Stimulated activated CD4-positive, alpha-beta T cell treated with anti-CD3 and anti-CD28 coated beads, TNF-alpha, amount 100 ng/mL, for 4 hours (primary cell): ENCODE measurements at regions not wholly inside any gene's neighbourhood (a gene's known extent, or its start where the extent isn't known, plus 50 kb on each side); places are given as distances from the start of the nearest gene placed in this dataset.

Experiments
- DNase-seq, 3 experiments: peaks; one replicate each; pipeline ENCODE4 v3.0.0-alpha.2; 2020; ENCODE audit warnings: low read depth in 3 of 3

DNA sequence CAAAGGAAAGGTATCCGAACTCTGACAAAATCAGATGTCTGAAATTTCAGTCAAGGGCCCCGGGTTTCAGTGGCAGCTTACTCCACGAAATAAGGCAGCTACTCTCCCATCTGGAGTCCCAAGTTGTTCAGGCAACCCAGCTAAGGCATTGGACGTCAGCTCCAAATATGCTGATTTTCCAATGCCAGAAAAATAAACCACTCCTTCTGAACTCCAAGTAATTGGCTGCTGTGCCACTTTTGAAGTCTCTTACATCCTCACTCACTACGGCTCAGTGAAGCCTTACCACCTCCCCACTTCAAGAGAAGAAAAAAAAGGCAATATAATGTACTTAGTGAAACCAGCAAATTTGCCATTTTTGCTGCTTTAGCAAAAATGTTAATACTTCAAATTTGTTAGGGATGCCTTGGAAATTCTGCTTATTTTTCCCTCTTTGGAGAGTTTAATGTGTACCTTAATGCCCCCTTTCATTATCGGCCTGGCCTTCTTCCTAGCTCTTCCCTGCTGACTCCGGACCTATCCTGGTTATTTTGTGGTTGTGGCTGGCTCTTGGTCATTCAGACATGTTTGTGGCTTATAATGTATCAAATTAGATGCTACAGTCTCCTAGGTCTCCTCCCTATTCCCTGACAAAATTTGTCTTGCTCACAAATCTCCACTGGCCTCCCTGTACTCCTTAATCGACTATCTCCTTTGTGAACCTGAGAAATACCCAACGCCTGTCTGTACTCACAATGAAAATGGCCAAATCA, 589.2 kb upstream of the ZEB2 start:
- no peak for DNase-seq

DNA sequence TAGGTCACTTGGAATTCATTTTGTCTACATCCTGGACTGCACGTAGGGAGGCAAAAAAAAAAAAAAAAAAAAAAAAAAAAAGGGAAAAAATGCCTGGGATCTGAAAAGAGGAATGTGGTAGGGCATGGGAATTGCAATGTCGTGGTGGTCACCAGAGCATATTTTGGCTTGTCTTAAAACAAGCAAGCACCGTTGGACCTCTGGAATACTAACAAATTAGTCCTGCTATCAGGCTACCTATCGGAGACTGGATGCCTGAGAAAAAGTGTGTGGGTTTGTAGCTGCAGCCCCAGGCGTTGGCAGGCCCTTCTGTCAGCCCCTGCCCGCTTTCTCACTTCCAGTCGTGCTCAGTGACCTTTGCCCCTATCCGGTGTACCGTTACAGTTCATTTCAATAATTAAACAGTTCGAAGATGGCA, 588.5 kb upstream of the ZEB2 start:
- no peak for DNase-seq

DNA sequence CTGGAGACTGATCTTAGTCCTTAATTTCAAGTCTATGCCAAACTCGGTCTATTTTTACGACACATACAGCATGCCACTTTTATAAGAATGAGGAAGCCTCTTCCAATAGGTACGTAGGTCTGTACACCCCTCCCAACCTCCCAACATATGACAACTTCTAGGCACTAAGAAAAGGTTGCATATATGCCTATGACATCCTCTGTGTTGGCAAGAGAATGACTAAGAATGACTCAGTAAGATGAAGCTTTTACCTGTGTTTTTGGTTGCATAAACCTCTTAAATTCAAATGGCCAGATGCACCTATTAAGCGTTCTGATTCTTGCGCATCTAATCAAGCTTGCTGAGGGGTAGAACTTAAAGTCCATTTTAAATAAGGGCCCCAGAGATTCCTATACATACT, 586.4 kb upstream of the ZEB2 start:
- DNase-seq, result no peak

DNA sequence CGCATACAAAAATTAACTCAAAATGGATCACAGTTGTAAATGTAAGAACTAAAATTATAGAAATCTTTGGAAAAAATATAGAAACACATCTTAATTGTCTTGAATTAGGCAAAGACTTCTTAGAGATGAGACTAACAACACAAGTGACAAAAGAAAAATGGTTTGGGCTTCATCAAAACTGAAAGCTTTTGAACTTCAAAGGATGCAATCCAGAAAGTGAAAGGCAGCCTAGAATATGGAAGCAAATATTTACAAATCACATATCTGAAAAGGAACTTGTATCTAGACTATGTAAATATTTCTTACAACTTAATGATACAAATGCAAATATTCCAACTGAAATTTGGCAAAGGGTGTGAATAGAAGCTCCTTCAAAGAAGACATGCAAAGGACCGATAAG, 582.8 kb upstream of the ZEB2 start:
- no peak for DNase-seq

DNA sequence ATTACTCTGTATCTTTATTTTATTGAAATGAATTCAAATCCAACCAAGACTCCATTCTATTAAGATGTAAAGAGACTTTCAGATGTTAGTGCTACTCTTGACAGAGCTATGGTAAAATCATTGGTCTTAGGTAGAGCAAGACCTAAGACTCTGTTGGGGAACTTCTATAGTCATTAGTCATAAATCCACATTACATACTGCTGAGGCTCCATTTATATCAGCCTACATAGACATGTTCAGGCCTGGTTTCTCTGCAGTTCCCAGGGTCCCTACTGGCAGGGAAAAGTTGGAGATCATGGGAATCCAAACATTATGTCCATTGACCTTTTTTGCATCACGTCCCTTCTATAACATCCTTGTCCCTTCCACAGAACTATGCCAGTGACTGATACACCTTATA, 580.4 kb upstream of the ZEB2 start:
- DNase-seq, result no peak

DNA sequence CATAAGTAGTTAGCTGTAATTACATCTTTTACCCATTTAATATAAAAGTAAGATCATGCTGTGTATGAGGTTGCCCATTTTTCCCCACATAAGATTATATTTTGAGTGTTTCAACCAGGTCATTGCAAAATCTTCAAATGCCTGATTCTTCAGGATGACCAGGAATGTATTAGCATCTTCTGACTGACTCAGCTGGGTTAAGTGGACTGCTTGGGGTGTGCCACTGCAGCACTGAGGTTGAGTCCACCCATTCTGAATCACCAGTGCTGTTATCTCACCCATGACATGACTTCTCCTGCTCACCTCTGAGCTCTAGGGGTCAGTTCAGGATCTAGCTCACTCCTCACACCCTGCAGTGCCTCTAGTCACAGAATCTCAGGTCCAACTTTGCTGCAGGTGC, 576.7 kb upstream of the ZEB2 start:
- DNase-seq, result no peak

DNA sequence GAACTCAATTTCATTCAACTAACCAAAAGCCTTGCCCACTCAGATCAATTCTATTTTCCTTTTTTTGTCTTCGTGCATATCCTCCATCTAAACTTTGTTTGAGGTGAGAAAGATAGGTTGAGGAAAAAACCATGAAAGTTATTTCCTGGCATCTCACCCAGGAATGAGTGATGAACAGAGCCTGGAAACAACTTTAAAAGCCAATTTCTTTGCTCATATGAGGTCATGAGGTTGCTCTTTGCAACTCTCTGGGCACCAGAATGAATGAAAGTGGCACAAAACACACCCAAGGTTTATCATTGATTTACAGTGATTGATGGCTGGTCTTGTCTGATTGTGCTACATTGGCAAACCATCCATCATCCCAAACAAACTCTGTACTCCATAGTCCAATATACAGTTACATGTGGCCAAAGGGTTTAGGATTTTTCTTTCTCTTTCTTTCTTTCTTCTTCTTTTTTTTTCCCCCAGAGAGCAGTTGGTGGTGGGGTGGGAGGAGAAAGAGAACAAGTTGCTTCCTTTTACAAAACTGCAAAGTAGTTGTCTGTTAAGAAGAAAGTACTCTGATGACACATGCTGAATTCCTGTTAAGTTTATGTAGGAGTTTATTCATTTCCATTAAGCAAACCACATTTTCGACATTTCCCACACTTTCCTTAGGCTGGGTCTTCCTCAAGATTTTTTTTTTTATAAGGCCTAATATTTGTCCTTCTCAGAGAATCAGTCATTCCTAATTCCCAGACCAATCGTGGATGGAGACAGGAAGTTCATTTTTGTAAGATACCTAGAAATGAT, 575.9 kb upstream of the ZEB2 start:
- no peak for DNase-seq

DNA sequence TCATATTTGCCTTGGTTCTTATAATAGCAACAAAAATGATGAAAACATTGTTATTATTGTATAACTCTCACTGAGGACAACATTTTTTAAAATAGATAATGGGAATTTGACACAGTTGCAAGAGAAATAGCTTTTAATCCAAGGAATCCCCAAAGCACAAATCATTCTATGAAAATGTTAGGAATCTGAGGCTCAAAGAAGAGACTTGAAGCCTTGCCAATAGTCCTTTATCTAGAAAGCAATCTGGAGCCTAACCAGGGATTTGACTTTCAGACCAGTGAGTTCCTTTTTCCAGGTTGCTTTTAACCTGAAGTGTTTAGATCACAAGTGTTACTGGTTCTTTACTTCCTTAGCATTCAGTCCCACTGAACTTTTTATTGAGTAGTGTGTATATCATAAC, 574.5 kb upstream of the ZEB2 start:
- no peak for DNase-seq

DNA sequence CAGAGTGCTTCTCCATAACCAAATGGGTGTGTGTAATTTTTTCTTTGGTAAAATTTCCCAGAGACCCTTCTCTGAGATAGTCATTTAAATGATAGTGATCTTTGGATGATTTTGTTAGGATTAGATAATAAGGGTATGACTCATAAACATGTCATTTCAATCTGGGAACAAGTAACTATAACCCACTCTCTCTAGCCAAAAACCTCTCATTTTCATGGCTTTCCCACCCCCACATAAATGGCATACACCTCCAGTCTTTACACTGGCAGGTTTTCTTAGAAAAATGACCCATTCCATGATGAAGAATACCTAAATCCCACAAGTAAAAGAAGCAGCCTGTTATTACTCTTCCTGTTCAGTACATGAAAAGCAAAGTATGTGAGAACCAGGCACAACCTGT, 572.0 kb upstream of the ZEB2 start:
- no peak for DNase-seq

DNA sequence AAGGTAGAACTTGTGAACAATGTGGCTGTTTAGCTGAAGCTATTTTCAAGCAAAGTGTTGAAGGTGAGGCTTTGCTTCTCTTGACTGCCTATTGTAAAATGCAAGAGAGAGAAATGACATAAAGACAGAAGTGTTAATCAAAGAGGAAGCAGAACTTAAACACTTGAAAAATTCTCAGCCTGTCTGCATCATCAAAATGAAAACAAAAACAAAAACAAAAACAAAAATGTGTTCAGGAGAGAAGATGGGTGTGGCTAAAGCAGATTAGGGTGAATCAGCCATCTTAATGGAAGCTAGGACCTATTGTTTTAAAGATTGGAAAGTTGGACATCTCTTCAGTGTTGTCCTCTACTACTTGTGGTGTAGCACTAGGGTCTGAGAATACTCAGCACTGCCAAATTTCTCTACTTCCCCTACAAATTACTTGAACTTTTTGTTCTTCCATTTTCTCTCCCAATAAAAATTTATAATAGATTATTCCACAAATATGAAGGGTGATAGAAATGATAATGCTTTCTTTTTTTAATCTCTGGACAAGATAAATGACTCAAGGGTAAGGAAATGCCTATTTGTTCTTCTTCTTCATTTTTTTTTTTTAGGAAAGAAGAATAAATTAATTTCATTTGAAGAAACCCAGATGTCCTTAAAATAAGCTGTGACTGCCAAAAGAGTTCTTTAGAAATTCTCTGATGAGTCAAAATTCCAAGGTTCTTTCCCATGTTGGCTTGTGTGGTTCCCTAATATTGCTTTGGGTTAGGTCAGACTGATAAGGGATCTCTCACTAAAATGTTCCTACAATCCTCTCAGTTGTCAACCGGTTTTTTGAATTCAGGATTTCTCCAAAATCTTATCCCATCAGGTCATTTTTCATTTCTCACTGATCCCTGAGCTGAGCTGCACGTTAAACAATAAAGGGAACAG, 571.2 kb upstream of the ZEB2 start:
- DNase-seq, result no peak

DNA sequence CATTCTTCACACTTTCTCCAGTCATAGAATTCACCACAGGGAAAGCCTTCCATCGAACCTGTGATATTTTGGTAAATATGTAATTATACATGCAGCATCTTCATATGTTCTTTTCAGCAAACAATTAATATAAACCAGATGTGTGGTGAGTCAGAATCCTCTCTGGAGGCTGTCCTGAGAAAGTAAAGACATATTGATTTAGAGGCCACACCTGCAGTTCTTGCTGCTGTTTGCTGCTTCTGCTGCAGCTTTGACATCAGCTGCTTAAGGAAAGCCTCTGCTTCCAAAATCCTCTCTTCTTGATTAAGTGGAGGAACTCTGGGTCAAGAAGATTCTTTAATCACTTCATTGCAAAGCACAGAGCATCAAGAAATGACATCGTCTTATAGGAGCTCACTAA, 568.8 kb upstream of the ZEB2 start:
- DNase-seq, result no peak

DNA sequence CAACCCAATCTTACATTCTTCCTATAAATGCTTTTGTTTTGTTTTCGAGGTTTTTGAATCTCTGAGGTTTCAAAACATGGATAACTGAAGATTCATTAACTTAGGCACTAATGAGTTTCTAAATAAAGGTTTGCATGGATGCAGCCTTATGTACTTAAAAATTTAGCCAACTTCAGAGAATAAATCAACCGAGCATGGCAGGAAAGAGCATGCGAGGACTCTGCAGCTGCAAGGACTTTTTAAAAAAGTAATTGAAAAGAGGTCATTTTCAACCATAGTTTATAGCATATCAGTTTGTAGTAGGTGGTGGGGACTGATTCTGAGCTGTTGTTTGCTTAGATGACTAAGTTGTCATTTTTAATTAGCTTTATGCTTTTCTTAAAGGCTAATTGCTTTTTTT, 567.0 kb upstream of the ZEB2 start:
- no peak for DNase-seq

DNA sequence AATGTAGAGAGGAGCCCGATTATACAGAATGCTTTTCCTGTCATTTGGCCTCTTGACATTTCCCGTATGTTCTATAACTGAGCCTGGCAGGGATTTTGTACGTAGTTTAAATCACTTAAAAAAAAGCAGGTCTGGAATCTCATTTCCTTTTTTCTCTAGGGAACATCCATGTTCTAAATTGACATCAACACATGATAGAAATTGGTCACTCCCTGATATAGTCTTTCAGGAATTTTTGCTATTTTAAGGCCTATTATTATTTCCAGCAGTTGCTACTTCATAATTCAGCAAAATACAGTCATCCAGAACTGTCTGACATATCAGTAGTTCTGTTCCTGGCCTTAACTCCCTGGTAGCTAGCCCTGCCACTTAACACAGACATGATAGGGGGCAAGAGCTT, 565.7 kb upstream of the ZEB2 start:
- DNase-seq, result no peak

DNA sequence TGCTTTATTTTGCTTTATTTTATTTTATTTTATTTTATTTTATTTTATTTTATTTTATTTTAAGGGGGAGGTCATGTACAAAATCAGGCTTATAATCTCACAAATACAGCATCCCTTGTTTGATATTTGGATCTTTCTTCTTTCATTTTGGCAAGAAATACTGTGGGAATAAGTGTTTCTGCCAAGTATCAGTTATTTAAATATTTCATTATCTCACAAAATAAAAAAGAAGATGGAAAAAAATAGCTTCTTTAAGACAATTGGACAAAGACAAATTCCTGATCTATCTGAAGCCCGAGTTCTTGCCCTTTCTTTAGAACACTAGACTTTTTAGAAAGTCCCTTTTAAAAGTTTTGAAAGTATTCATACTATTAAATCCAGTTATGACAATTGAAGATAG, 560.5 kb upstream of the ZEB2 start:
- no peak for DNase-seq

DNA sequence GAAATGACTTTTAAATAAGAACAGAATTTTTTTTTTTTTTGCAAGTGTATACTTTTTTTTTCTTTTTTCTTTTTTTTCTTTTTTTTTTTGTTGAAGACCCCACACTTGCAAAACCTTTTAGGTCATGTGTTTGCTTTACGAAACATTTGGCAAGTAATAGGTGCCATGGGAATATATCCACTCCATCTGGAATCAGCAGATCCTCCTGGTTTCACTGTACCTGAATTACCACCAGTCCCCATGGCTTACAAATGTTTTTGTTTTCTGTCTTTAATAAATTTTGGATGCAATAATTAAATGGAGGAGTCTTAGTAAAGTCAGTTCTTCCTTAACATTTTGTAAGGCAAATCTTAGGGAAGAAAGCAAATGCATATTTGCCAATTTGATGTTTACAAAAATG, 559.7 kb upstream of the ZEB2 start:
- no peak for DNase-seq

DNA sequence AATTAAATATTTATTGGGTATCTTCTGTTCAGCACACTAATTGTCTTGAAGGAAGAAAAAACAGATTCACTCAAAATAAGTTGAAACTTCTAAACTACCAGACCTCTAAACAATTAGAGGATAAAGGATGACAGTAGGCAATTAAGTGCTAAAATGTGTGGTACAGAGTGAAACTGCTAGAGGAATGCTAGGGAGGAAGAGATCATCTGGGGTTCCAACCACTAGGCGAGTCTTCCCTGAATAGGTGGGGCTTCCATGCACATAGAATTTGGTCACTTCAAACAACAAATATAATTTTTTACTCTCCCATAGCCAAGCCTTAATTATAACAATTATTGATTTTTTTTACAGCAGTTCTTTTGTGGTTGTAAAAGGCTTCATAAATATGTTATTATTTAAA, 559.0 kb upstream of the ZEB2 start:
- DNase-seq, result no peak

DNA sequence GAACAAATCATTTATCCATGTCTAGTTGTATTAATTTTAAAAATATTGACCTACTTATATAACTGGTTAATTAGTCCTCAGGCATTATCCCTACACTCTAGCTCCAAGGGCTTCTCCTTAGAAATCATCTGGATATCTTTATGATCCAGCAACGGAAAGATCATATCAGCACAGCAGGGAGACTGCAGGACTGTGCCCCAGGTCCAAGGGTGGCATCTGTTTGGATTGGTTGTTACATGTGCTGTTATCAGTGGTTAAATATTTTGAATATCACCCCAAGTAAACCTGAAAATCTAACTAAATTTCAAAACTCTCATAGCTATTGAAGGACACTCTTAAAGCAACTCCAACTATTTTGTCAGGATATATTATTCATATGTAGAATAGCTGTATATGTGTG, 556.2 kb upstream of the ZEB2 start:
- no peak for DNase-seq

DNA sequence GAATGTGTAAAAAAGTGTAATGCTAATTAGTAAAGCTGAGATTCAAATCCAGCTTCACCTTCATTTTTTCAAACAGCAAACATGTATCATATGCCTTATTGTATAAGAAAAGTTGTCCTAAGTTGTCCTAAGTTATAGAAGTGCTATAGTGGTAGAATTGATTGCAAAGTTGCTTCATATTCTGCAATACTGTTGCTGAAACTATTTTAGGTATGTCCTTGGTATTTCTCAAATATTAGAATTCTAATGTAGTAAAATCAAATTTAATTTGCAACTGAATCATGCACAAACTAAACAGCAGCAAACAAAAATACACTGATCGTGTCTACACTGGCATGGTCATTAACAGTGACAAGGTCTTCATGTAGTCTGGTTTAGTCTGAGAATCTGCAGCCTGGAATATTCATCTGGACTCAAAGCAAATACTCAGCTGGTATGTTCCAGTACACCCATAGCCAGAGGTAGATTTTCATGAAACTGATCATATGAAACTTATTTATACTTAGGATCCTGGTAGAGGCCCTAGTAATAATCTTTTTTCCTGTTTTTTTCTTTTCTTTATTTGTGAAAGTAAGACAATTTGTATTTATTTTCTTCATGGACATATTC, 555.6 kb upstream of the ZEB2 start:
- DNase-seq, result no peak

DNA sequence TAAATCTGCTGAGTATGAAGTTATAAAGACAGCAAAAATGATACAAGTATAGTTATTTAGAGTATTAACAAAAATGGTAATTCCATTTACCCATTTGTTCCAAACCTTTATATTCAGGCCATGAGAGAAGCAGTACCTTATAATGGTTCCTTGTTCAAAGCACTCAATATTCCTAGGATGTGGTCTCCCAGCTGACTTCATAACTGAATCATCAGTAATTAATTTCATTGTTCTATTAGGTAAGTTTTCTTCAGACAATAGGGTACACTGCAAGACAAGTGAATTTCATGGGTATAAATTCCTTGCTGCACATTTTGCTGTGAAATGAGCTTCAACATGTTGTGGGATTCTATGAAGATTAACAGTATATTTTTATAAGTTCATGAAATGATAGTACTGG, 550.8 kb upstream of the ZEB2 start:
- DNase-seq, result no peak

DNA sequence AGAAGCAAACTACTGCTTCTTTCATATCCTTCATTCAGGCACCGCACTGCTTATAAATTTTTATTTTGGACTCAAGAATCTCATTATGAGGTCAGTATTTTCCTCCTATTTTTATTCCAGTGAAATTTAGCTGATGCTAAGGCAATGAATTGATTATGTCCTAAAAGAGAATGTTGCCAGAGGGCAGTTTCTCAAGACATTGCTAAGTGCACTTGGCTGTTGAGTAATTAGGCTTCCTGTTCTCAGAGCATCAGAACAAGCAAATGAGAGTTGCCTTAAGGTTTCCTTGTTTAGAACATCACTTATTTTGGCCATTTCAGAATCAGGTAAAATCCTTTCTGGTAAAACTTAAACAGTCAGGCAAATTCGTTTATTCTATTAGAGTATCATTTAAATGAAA, 548.6 kb upstream of the ZEB2 start:
- no peak for DNase-seq

DNA sequence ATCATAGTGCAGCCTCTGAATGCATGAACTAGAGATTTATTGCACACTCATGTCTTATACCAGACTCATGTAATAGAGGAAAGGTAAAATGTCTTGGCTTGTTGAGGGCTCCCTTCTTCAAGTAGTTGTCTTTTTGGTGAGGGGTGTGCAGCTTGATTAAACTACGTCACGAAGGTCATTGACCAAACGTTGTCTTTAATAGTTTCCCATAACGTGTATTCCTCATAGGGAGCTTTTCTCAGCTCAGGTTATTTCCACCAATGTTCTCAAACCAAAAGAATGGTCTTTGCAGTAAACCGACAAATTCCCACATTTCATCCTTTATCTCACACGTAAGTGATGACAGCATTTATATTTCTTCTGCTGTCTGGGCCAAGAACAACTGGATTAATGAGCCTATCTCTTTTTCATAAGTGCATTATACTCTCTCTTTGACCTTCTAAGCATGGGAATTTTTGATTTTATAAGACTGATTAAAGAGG, 547.7 kb upstream of the ZEB2 start:
- no peak for DNase-seq
